Left cardiac atrium (tissue), 4 donors: ENCODE measurements at regions not wholly inside any gene's neighbourhood (a gene's known extent, or its start where the extent isn't known, plus 50 kb on each side); places are given as distances from the start of the nearest gene placed in this dataset.
"Not testable (repeated sequence)": the region's sequence is repeated elsewhere in the genome, so short reads cannot be mapped to it uniquely, and the experiment has no call there.

Experiments used
- ATAC-seq, 2 donors: fragments of 200-7000 bp; cut with Tn5 transposase; one replicate each; pipeline ENCODE4 v1.9.1; 2020; ENCODE audit warnings: mild to moderate bottlenecking in 2 of 2, moderate library complexity in 2 of 2
- DNase-seq: peaks from one replicate; pipeline ENCODE4 v3.0.0-alpha.2; 2020
- intact Hi-C, 2 donors: fragments of 100-400 bp; cut with DNase I; formaldehyde crosslinking; loops; one replicate each; pipeline versions ENCODE4 v1.14.1 to v1.15.1; 2022 to 2023
- donor health status: DM: no; HTN: yes; CAD: no.
- donor health status: DM: no; HTN: yes; CAD: no; lungs with severe emphysema.
- donor health status: DM: yes; HTN: yes; CAD: no.
- donor health status: Dilated cardiomyopathy.

- DNase-seq, intact Hi-C loops, ATAC-seq: not testable (repeated sequence)
Measured at GRCh38 chr6:145574269-145574668, 161.1 kb downstream of the EPM2A start.
